ENCODE measurements at regions not wholly inside any gene's neighbourhood (a gene's known extent, or its start where the extent isn't known, plus 50 kb on each side); places are given as distances from the start of the nearest gene placed in this dataset.

DNA sequence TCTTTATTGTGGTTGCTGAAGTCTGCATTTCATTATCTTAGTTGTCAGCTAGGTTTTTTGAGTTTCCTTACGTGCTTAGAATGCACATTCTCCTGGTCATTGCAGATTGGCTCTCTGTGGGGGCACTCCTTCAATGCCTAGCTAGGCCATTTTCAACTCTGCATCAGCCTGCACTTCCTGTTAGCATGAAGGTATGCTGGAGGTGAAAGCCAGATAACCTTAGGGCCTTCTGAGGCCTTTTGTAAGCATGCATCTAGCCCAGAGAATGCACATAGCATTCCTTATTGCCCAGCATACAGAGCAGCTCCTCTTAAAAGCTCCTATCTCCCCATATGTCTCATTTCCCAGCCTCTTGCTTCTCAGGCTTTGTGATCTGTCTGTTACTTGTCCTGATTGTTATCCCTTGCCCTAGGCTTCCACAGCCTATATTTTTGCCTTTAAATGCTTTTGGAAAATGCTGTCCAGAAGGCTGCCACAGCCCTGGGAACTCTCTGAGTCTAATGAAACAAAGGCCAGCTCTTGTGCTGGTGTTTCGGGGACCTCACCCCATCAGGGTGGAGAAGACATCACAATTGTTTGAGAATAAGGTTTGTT is 108.1 kb upstream of the IGFBP3 start:
- no peak for DNase-seq

DNA sequence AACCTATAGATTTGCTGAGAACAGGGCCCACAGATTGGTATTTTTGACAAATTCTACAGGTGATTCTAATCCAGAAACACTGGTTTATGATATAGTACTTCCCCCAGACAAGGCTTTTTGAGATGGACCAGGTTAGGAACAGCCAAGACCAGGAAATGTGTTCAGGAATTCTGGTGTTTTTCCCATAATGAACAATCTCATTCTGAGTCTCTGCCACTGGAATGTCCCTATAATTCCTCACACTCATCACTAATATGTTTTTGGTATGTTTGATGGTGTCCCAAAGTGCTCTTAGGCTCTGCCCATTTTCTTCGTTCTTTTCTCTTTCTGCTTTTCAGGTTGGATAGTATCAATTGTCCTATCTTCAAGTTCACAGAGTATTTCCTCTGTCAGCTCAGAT is 107.2 kb upstream of the IGFBP3 start:
- no peak for DNase-seq

DNA sequence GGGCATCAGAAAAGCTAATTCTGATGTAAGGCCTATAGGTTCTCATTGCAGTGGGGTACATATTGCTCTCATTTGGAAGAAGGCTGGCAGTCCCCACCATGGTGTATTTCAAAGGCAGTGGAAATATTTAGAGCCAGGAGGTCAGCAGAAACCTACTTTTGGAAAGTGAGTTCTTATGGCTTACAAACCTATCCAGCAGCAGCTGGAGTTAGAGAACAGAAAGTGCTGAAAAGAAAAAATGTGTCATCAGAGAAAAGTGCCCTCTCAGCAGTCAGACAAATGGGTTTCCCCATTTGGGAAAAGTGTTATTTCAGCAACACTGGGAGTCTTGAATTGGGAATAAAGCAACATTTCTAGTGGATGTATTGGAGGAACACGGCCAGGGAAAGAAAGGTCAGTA is 105.7 kb upstream of the IGFBP3 start:
- DNase-seq, result no peak

DNA sequence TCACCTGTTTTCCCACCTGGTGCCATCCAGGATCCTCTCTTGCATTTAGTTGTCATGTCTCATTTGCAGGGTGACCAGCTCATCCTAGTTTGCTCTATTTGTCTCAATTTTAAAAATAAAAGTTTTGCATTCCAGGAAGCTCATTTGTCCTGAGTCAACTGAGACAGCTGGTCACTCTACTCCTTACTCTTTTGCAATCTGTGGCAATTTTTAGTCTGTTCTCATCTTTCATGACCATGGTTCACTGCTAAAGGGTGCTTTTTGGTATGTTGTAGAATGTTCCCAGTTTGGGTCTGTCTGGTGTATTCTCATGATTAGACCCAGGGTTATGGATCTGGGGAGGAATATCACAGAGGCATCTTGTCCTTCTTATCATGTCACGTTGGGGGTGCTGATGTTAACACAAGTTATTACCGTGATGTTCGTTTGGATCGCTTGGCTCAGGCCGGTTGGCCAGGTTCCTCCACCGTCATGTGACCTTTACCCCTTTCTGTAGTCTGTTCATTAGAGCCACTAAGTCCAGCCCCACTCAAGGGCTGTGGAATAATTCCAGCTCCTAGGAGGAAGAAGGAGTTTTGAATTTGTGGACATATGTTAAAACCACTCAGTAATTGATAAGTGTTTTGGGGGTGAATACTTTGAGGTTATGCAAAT is 103.3 kb upstream of the IGFBP3 start:
- DNase-seq, result no peak

DNA sequence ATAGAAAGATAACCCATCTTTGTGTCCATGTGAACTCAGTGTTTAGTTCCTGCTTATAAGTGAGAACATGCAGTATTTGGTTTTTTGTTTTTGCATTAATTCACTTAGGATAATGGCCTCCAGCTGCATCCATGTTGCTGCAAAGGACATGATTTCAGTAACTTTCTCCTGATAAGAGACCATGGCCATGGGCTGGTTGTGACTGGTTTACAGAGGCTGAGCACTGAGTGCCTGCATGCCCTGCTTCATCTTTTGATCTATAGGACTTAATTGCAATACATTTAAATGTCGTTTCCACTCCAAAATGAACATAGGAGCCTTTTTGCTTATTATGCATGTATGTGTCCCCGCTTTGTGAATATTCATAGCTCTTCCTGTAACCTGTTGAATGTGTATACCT is 101.3 kb upstream of the IGFBP3 start:
- no peak for DNase-seq

DNA sequence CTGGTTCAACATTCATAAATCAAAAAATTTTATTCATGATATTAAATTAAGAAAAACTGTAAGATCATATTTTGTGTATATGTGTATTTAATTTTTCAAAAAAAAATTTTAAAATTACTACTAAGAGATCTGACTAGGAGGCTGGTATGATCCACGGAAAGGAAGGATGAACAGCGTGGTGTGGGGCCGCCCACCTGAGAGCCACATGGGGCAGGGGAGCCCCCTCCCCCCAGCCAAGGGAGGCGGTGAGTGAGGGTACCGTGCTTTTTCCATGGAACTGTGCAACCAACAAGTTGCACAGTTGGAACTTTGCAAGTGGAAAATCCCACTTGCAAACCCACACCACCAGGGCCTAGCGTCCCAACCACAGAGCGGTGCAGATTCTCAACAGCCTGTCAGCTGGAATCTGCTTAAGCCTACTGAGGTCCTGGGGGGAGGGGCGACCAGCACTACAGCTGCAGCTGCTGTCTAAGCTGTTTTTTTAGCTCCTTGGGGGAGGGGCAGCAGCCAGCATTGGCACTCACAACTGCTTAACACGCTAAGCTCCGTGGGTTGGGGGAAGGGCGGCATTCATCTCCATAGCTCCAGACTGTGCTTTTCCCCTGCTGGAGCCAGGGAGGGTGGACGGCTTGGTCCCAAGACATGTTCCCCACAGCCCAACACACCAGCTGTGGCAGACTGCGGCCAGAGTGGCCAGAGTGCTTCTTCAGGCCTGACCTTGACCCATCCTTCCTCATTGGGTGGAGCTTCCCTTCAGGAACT is 94.2 kb upstream of the IGFBP3 start:
- DNase-seq, result peak in 1 of 3 experiments; percentile 25

DNA sequence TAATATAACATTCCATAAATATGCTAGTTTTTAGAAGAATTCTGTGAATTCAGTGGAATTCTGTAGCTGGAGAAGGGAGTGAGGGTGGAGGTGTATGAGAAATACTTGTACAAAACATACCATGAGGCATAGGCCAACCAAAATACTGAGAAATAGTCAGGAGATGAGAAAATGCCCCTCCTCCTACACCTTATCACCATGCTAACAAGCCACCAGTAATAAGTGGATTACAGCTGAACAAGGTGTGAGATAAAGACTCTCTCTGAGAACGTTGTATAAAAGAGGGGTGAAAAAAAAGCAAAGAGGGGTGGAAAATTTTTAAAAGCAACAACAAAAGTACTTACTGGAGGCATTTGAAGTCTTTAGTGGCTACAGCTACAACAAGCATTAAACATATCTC is 90.4 kb upstream of the IGFBP3 start:
- DNase-seq, result no peak

DNA sequence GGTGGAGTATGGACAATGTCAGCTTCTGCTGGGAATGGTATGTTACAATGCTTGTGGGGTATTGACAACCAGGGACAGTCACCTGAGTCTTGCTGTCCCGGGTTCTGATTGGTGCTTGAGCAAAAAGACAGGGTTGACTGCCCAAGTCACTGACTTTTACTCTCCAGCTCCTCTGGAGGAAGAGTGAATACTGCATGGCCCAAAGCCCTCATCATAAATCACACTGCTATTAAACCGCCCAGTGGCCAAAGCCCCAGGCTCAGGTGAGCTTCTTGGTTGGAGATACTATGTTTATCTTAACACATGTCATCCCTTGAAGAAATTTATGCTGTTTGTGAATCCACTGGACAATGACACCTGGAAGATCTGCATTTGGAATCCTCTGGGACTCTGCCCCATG is 90.0 kb upstream of the IGFBP3 start:
- no peak for DNase-seq

DNA sequence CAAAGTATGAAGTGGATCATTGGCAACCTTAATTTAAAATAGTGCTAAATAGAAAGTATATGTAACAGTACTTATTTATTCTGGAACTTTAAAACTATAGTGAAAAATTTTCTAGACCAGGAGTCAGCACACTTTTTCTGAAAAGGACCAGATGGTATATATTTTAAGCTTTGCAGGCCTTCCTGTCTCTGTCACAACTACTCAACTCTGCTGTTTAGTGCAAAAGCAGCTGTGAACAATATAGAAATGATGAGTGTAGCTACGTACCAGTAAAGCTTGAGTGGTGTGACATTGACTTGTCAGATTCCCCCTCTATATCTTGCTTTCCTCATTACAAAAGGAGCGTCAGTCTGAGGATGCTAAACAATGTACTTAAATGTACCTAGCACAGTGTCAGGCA is 88.1 kb upstream of the IGFBP3 start:
- DNase-seq, result no peak

DNA sequence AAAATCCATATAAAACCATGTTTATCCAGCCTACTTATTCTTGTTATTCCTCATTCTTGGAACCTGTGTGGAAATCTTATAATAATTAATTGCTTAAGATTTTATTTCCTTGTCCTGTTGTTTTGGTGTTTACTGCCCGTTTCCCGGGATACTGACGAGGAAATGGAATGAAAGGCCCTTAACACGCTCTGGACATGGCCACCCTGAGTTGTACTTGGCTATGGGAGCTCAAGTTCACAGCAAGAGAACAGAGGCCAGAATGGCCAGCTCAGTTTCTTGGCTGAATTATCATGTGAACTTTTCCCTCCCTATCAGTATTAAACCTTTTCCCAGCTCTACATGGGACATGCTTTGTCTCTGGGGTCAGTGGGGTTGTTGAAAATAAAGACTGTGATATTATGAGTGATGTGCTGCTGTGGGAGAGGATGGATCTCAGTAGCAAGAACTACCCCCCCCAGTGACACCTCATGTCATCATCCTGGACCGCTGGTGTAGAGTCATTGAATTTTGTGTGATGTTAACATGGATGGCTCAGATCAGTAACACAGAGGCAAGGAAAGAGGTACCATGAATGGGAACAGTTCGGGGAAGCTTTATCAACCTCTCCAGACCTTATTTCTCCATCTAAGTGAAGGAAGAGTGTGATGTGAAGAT is 87.0 kb upstream of the IGFBP3 start:
- no peak for DNase-seq

DNA sequence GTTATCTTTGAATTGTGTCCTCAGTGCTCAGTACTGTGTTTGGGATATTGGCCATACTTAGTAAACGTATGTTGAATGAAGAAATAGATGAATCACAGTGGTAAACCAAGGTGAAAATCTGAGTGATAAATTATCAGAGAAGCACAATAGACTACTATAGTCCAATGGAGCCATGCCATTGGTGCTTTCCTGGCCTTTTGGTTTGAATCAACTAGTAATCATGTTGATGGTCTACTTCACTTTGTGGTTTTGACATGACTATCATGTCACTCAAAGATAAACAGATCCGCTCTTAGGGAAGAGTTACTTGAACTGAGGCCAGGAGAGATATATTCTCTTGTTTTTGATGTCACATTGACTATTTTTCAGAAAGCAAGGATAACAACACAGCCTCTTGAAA is 86.1 kb upstream of the IGFBP3 start:
- no peak for DNase-seq

DNA sequence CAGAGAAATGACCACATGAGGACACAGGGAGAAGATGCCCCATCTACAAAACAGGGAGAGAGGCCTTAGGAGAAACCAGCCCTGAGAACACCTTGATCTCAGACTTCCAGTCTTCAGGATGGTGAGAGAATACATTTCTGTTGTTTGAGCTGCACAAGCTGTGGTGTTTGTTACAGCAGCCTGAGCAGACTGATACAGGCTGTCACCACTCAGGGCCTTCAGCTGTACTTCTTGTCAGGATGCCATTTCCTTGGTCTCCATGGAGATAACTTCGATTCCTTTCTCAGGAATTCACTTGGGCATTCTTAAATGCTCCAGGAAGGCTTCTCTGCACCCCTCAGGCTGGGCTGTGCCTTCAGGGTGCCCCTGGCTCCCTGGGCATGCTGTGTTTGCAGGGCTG is 85.7 kb upstream of the IGFBP3 start:
- DNase-seq, result no peak

DNA sequence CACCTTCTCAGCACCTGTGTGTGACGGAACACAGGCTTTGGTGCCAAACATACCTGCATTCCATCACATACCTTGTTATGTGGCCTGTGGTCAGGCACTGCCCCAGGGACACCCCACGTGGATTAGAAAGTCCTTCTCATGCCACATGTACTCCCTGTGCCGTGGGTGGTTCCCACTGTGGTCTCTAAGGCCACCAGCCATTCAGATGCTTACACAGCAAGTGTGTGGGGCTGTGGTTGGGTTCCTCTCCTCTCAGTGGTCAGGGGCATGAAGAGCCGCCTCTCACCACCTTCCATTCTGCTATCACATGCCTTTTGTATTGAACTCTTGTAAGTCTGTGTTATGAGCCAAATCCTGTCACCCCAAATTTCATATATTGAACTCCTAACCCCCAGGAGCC is 85.1 kb upstream of the IGFBP3 start:
- no peak for DNase-seq

DNA sequence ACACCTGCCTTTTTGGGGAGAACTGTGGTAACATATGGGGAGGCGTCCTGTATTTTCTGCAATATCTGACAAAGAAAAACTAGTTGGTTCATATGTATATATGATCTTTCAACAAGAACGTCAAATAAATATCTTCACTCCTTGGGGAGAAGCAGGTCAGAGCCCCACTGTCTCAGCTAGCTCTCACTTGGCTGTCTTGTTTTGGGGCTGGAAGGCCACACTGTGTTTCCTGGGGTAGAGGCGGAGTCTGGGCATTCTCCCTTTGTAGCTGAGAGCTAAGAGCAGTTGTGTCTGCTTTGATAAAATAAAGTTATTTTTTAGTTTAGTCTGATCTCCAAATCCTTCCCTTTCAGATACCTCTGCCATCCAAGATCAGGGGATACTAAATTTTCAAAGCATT is 83.9 kb upstream of the IGFBP3 start:
- no peak for DNase-seq

DNA sequence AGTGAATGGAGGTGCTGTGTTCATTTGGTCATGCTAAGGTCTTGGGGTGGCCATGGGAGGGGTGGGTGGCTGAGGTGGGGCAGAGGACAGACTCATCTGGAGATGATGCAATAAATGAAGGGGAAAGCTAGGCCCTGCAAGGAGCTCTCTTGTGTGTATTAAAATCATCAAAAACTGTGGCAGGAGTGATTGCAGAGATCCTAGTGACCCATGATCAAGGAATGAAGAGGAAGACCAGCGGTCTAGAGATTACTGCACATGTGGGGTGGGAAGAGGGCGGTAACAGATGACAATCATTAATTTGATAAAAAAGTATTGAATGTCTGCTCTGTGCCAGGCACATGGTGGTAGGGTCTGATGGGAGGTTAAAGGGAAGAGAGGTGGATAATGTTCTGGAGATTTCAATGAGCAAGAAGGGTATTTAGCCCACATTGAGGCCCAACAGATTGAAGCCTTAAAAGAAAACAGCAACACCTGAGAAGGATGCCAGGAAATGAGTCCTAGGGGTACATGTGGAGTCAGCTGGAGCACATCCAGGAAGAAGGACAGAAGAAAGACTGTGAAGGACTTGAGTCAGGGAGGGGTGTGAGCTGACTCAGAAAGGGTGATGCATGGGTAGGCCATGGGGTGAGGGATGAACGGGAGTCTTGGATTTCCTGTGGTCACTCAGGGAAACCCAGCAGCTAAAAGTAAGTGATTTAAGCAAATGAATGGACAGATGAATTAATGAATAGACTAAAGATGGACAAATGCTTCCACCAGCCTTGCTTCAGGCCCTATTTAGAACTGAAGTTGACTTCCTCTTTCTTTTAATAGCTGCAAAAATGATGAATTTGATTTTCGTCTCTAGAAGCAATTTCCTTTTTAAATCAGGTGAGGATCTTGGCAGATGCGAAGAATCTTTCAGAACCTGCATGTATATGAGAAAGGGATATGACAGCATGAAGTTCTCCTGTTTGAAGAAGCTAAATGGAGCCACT is 83.1 kb upstream of the IGFBP3 start:
- DNase-seq, result no peak

DNA sequence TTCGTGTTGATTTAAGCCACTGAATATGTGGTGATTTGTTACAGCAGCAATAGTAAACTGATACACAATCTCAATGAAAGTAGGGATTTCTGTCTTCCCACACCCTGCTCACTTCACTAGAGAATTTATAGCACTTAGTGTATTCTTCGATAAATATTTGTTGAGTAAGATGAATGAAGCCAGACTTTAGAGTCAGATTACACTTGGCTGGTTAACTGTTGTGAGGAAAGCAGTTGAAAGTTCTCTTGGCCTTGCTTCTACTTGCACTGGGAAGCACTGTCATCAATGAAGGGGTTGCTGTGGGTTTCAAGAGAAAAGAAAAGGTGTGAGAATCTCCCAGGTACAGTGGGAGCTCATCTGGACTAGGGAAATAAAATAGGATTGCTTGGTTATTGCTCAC is 82.1 kb upstream of the IGFBP3 start:
- no peak for DNase-seq

DNA sequence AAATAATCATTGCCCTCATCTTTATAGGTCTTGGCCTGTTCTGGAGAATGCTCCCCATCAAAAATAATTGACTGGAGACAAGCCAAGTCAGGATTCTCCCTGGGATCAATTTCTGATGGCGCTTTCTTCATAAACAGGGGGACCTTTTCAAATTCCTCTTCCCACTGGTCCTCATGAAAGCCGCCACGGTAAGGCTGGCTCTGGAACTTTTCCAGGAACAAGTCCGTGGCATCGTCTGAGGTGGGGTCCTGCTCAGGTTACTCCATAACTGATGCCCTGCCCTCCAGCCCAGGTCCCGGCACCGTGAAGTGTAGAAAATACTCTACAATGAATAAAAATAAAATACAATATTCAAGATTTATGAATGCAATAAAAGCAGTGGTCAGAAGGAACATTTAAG is 79.4 kb upstream of the IGFBP3 start:
- DNase-seq, result no peak

DNA sequence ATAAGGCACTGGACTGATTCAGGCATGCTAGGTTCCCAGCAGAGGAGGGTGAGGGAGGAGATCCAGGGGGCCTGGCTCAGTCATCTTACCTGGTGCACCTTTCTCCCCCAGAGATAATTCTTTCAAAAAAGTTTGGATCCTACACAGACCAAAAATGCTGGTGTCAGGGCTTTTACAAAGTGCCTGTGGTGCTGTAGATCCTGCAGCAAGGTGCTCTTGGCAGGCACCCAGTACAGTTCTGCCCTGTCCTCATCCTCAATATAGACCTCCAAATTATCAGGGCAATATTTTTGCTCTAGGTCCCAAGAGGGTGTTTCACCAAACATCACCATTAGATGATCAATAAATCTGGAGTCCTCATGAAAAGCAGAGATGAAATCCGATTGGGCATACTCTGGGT is 78.5 kb upstream of the IGFBP3 start:
- no peak for DNase-seq

DNA sequence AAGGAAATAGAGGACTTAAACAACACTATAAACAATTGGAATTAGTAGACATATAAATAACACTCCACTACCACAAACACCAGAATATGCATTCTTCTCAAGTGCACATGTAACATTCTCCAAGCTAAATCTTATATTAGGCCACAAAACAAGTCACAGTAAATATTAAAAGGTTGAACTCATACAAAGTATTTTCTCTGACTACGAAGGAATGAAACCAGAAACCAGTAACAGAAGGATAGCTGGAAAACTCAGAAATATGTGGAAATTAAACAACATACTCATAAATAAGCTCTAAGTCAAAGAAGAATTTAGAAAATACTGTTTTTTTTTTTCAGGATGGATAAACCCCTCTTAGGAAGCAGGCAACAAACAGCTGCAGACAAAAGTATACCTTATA is 77.4 kb upstream of the IGFBP3 start:
- DNase-seq, result no peak

DNA sequence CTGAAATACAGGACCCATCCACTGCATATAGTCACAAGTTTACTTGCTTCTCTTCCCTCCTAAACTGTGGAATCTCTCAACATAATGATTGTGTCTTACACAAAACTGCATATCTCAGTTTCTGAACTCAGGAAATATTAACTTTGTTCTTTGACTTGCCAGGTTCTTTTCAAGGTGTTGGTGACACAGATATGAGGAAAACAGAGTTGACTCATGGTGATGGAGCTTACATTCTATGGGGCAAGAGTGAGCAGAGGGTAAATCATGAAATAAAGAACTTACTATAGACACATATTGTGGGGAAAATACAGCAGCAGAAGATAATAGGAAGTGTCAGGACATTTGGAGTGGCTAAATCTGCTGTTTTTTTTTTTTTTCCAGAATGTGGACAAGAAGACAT is 72.5 kb upstream of the IGFBP3 start:
- no peak for DNase-seq

DNA sequence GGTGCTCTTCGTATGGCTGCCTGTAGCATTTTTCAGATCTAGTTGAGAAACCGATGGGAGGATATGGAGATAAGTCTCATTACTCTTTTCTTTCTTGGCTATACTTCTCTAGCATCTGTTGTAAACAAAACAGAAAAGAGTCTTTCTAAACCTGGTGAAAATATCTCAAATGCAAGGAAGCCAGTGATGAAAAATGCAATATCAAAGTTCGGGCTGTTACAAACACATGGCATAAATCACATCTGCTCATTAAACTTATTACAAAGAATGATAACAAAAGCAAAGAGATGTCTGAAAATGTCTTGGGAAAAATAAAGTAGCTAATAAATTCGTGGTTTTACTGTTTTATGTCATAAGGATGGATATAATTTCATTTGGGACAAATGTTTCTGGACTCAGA is 71.8 kb upstream of the IGFBP3 start:
- no peak for DNase-seq

DNA sequence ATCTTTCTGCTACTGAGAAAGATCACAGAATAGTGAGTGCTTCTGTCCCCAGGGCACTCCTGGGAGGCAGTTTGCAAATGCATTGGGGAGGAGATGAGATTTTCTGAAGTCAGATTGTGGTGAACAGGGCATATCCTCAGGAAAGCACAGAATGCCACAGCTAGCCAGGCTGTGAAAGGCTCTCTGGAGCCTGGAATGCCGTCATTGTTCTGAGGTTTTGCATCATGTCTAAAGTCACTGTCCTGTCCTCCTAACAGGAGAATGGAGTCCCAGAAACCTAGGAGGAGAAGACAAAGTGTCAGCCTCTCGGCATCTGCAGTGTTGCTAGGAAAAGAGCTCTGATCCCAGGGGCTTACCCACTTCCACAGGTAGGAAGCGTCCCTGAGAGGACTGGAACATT is 69.2 kb upstream of the IGFBP3 start:
- DNase-seq, result no peak
